Left forelimb (tissue), 1 donor: ENCODE measurements at regions not wholly inside any gene's neighbourhood (a gene's known extent, or its start where the extent isn't known, plus 50 kb on each side); places are given as distances from the start of the nearest gene placed in this dataset.
"Not testable (repeated sequence)": the region's sequence is repeated elsewhere in the genome, so short reads cannot be mapped to it uniquely, and the experiment has no call there.

ENCODE experiments used
- DNase-seq: peaks from one replicate; pipeline ENCODE4 v3.0.0-alpha.2; 2018; ENCODE audit warnings: low spot score

DNA sequence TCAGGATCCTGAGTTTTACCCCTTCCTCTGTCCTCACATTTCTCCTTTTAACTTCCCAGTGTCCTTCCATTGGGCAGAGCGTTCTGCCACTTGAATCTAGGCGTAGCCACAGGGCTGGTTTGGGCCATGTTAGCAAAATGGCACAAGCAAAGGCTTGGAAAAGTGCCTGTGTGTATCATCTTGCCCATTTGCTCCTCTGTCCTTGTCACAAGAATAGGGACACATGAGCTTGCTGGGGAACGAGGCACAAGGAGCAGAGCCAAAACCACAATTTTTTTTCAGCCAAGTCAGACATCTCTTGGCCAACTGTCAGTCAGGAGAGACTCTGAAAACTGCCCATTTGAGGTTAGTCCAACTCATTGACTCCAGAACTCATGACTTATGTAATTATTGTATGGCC is 285.2 kb downstream of the ZNF248 start:
- no peak for DNase-seq

GRCh38 chr10:37566332-37566731 is 291.1 kb downstream of the ZNF248 start:
- DNase-seq = no peak

GRCh38 chr10:37563715-37564108 is 293.7 kb downstream of the ZNF248 start:
- DNase-seq = no peak

DNA sequence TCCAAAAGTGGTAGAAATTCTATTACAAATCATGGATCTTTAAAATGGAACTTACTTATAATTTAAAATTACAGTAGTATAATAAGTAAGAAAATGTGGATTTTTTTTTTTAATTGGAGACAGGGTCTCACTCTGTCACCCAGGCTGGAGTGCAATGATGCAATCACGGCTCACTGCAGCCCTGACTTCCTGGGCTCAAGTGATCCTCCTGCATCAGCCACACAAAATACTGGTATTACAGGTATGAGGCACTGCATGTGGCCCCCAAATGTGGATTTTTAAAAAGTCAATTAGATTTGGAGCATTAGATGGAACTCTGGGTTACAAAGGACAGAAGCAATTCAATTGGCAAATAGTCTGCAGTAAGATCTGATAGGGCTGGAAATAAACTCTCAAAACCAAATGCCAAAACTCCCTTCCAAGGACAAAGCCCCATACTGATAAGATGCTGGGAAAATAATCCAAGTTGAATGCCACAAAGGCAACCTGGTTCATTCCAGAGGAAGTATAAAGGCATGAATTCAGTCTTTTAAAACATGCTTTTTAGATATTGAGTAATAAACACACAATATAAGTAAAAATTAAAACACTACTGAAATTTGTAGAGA is 294.2 kb downstream of the ZNF248 start:
- no peak for DNase-seq

DNA sequence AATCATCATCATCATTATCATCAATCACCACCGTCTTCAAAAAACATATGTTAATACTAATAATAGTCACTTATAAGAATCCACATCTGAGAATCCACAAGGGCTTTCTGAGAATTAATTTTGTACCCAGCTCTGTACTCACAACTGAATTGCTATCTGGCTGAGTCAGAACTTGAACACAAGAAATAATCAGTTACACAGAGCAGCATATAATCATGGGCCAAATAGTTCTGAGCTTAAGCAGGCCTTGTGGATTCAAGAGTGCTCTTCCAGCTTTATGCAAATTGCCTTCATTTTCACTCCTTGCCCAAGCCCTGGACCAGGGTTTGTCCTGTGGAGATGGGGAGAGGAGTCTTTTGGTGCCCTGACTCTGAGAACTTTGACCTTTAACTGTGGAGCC is 304.5 kb downstream of the ZNF248 start:
- DNase-seq = no peak

- DNase-seq = no peak
Observed at GRCh38 chr10:37549054-37549453, 308.4 kb downstream of the ZNF248 start.

- DNase-seq = no peak
Observed at GRCh38 chr10:37535459-37536246, 321.8 kb downstream of the ZNF248 start.

DNA sequence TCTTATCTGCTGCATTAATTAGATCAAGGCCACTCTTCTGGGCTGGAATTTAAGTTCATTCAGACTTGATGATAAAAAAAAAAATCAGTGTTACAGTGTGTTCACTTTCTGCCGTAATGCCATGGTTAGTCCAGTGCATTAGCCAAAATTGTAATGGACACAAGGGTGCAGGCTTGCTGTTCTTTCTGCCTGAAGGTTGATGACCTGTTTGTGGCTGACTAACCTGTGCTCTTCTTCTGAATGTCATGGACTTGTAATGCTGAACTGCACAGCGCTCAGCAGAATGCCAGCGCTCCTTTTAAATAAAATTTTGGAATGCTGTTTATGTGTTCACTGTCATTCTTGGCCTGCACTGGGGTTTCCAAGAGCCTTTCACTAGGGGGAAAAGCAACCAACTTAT is 323.2 kb downstream of the ZNF248 start:
- no peak for DNase-seq

GRCh38 chr10:37525410-37525809 is 332.0 kb downstream of the ZNF248 start:
- not testable (repeated sequence) for DNase-seq

DNA sequence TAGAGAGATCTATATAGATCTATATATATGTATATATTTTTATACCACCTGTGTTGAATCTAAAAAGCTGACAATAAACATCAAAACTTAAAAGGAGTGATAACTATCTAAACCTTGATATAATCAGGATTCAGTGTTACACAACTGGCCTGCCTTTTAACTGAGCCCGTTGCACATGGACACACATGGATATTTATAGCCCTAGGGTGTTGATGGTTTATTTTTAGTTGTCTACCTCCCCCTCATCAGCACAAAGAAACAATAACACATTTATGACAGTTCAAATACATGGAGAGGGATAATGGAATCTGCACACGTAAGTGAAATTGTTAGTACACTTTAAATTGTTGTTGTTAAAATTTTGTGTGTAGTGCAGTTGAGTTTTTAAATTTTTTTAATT is 336.9 kb downstream of the ZNF248 start:
- DNase-seq = no peak

DNA sequence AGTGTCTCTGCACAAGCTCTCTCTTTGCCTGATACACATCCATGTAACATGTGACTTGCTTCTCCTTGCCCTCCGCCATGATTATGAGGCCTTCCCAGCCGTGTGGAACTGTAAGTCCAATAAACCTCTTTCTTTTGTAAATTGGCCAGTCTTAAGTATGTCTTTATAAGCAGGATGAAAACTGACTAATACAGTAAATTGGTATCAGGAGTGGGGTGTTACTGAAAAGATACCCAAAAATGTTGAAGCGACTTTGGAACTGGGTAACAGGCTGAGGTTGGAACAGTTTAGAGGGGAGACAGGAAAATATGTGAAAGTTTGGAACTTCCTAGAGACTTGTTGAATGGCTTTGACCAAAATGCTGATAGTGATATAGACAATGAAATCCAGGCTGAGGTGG is 346.9 kb downstream of the ZNF248 start:
- DNase-seq = not testable (repeated sequence)

GRCh38 chr10:37496061-37496460 is 361.3 kb downstream of the ZNF248 start:
- DNase-seq = no peak

GRCh38 chr10:37495415-37495814 is 362.0 kb downstream of the ZNF248 start:
- no peak for DNase-seq

- not testable (repeated sequence) for DNase-seq
Observed at GRCh38 chr10:37493185-37493796, 364.1 kb downstream of the ZNF248 start.

GRCh38 chr10:37490266-37490665 is 364.9 kb downstream of the ANKRD30A start:
- no peak for DNase-seq

- DNase-seq = no peak
Observed at GRCh38 chr10:37489658-37490003, 364.2 kb downstream of the ANKRD30A start.

DNA sequence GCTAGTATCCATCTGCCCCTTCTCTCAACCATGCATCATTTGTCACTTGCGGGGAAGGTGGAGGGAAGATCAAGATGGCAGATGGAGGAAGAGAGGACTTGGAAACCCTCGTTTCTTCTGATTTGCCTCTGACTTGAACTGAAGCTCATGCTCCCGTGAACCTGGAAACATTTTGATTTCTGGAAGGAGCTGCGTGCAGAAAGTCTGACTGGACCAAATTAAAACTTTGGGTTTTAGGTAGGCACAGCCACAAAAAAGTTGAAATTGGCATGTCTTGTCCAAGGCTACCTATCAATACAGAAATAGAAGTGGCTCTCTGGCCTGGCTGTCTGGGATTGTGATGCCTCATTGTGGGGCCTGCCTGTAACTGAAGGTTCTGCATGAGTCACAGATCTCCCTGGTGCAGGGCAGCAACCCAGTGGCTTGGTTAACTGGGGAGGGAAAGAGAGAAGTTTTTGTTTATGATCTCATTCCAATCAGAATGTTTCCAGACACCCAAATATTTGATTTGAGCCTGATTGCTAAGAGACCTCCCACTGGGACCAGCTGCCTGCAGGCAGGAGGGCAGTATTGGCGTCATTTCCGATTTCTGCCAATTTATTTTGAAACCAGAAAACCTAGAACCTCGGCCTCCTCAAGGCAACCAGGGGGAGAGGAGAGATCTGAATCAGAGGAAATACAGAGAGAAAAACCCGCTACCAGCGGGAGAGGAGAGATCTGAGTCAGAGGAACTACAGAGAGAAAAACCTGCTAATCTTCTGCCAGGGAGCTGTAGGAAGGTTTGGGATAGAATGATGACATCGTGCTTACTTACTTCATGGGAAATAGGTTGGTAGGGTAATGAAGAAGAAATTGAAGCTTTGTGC is 363.6 kb downstream of the ANKRD30A start:
- no peak for DNase-seq

DNA sequence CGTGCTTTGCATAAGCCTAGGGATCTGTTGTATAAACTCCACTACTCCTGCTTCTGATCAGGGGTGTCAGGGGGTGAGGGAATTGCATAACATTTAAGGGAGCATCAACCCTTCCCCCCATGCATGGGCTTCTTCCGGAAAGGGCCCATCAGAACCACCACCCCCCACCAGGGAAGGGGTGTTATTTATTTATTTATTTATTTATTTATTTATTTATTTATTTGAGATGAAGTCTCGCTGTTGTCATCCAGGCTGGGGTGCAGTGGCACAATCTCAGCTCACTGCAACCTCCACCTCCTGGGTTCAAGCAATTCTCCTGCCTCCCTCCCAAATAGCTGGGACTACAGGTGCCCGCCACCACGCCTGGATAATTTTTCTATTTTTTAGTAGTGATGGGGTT is 355.2 kb downstream of the ANKRD30A start:
- DNase-seq = not testable (repeated sequence)

GRCh38 chr10:37479469-37479868 is 354.1 kb downstream of the ANKRD30A start:
- no peak for DNase-seq

GRCh38 chr10:37478381-37478780 is 353.0 kb downstream of the ANKRD30A start:
- no peak for DNase-seq

DNA sequence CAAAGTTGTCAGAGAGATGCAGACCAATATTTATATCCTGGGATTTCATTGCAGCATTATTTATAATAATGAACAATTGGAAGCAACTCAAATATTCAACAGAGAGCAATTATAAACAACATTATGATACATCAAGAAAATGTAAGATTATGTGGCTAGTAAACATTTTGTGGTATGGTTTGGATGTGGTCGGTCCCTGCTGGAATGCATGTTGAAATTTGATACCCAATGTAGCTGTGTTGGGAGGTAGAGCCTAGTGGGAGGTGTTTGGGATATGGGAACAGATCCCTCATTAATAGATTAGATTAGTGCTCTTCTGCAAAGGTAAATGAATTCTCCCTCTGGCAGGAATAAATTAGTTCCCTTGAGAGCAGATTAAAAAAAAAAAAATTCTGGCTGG is 350.9 kb downstream of the ANKRD30A start:
- DNase-seq = no peak

DNA sequence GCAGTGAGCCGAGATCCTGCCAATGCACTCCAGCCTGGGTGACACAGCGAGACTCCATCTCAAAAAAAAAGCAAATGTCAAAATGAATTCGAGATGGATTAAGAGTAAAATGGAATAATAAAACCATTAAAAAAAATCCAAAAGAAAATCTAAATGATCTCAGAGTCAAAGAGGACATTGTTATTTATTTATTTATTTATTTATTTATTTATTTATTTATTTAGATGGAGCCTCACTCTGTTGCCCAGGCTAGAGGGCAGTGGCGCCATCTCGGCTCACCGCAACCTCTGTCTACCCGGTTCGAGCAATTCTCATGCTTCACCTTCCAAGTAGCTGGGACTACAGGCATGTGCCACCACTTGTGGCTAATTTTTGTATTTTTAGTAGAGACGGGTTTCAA is 349.2 kb downstream of the ANKRD30A start:
- no peak for DNase-seq

GRCh38 chr10:37473906-37474305 is 348.5 kb downstream of the ANKRD30A start:
- no peak for DNase-seq
